Keratinocyte (primary cell): ENCODE measurements at regions not wholly inside any gene's neighbourhood (a gene's known extent, or its start where the extent isn't known, plus 50 kb on each side); places are given as distances from the start of the nearest gene placed in this dataset.

Experiments used
- DNase-seq: peaks from one replicate; pipeline ENCODE4 v3.0.0-alpha.2; 2011; ENCODE audit warnings: low read depth, missing footprints, low spot score
- FAIRE-seq: peaks from 2 replicates; lab custom pipeline; 2011; peaks lifted over from hg19 to GRCh38; lab: Jason Lieb, UNC
- H2AFZ ChIP-seq: 2 replicates; pipeline ENCODE4 v1.6.0; 2012; ENCODE audit warnings: low read length, control low read depth, inconsistent platforms; ENCODE audit not compliant: control insufficient read depth
- H3K27ac ChIP-seq: 2 replicates; pipeline ENCODE4 v1.5.1; 2011; ENCODE audit warnings: low read length; ENCODE audit not compliant: control insufficient read depth, insufficient read depth
- H3K27me3 ChIP-seq: 3 replicates; pipeline ENCODE4 v1.6.0; 2011; ENCODE audit warnings: low read length; ENCODE audit not compliant: control insufficient read depth, insufficient read depth; ENCODE audit errors: extremely low read depth
- H3K36me3 ChIP-seq, 2 experiments: 2 replicates in 1 of 2; 3 replicates in 1 of 2; pipeline ENCODE4 v1.5.1; 2011; ENCODE audit warnings: low read length in 2 of 2, mild to moderate bottlenecking in 1 of 2; ENCODE audit not compliant: control insufficient read depth in 2 of 2, insufficient read depth in 2 of 2; ENCODE audit errors: extremely low read depth in 1 of 2
- H3K4me1 ChIP-seq: 3 replicates; pipeline ENCODE4 v1.5.1; 2011; ENCODE audit warnings: low read length; ENCODE audit not compliant: control insufficient read depth, insufficient read depth; ENCODE audit errors: extremely low read depth
- H3K4me2 ChIP-seq: 3 replicates; pipeline ENCODE4 v1.6.0; 2011; ENCODE audit warnings: low read depth, low read length; ENCODE audit not compliant: control insufficient read depth, insufficient read depth; ENCODE audit errors: extremely low read depth
- H3K4me3 ChIP-seq, 3 experiments: fragments of 200-600 bp in 1 of 3; sonication (generic) in 1 of 3; 2 replicates in 2 of 3; 3 replicates in 1 of 3; pipeline ENCODE4 v1.5.1; 2011 to 2016; ENCODE audit warnings: low read length in 3 of 3, mild to moderate bottlenecking in 3 of 3, control low read depth in 2 of 3, inconsistent platforms in 1 of 3, low read depth in 1 of 3, mixed read lengths in 1 of 3, mixed run types in 1 of 3, moderate library complexity in 1 of 3; ENCODE audit not compliant: control insufficient read depth in 2 of 3, insufficient read depth in 2 of 3; ENCODE audit errors: extremely low read depth in 1 of 3
- H3K79me2 ChIP-seq: 2 replicates; pipeline ENCODE4 v1.6.0; 2012; ENCODE audit warnings: low read length; ENCODE audit not compliant: control insufficient read depth, insufficient read depth
- H3K9ac ChIP-seq: 3 replicates; pipeline ENCODE4 v1.6.0; 2011; ENCODE audit warnings: low read length; ENCODE audit not compliant: control insufficient read depth, insufficient read depth; ENCODE audit errors: extremely low read depth
- H3K9me1 ChIP-seq: 3 replicates; pipeline ENCODE4 v1.6.0; 2011; ENCODE audit warnings: low read length; ENCODE audit not compliant: control insufficient read depth, insufficient read depth; ENCODE audit errors: extremely low read depth
- H3K9me3 ChIP-seq: 2 replicates; pipeline ENCODE4 v1.5.1; 2012; ENCODE audit warnings: low read depth, low read length; ENCODE audit not compliant: control insufficient read depth
- H4K20me1 ChIP-seq: 3 replicates; pipeline ENCODE4 v1.6.0; 2011; ENCODE audit warnings: low read length; ENCODE audit not compliant: control insufficient read depth, insufficient read depth; ENCODE audit errors: extremely low read depth
- CTCF ChIP-seq, 3 experiments: IDR thresholded peaks in 1 of 3; conservative IDR thresholded peaks in 1 of 3; optimal IDR thresholded peaks in 1 of 3; 2 replicates in 2 of 3; 3 replicates in 1 of 3; pipeline versions ENCODE3 to v1.5.1; 2011; ENCODE audit warnings: low read length in 3 of 3, mild to moderate bottlenecking in 3 of 3, moderate library complexity in 2 of 3, control low read depth in 1 of 3, inconsistent platforms in 1 of 3; ENCODE audit not compliant: insufficient read depth in 2 of 3; ENCODE audit errors: extremely low read depth in 1 of 3
- EZH2 ChIP-seq: IDR thresholded peaks from one replicate; pipeline ENCODE4 v1.6.1; 2012; ENCODE audit warnings: inconsistent platforms, mild to moderate bottlenecking, low read length, moderate library complexity
- dilution Hi-C: fragments of 300-500 bp; cut with MboI; formaldehyde crosslinking; loops from one replicate; pipeline ENCODE4 v1.7.0; 2020; ENCODE audit warnings: low sequenced_read_pairs; ENCODE audit not compliant: extremely low pct_ligation_motif_present

GRCh38 chr10:128779416-128779815, 653.2 kb upstream of the MKI67 start:
- no peaks in the 10 kb centered on the region for H4K20me1 ChIP-seq
- no peak for FAIRE-seq

GRCh38 chr10:128780156-128780761, 654.0 kb upstream of the MKI67 start:
- H3K4me3 ChIP-seq, result no peak overlapping the region
- no peaks in the 10 kb centered on the region for H3K79me2 ChIP-seq
- DNase-seq, result no peak
- H3K4me1 ChIP-seq, result no peaks in the 10 kb centered on the region
- no peak overlapping the region for H3K4me2 ChIP-seq
- no peaks in the 10 kb centered on the region for H3K36me3 ChIP-seq
- no peaks in the 10 kb centered on the region for H4K20me1 ChIP-seq
- H2AFZ ChIP-seq, result no peak overlapping the region
- no peak for TF ChIP-seq CTCF (optimal IDR thresholded peaks at IDR 0.05 in 1 of 3, IDR thresholded peaks at IDR 0.05 in 1 of 3, conservative IDR thresholded peaks at IDR 0.05 in 1 of 3; ENCODE audit: extremely low read depth in 1 of 3, insufficient read depth in 2 of 3, low read length in 3 of 3)
- no peak for TF ChIP-seq EZH2
- H3K27me3 ChIP-seq, result no peaks in the 10 kb centered on the region
- no peak overlapping the region for H3K9ac ChIP-seq
- no peaks in the 10 kb centered on the region for H3K9me3 ChIP-seq
- no peak for FAIRE-seq
- no peak overlapping the region for H3K27ac ChIP-seq
- H3K9me1 ChIP-seq, result no peaks in the 10 kb centered on the region
- dilution Hi-C loops, result no loop called here

More at GRCh38 chr10:128779416-128779815, 653.2 kb upstream of the MKI67 start:
- Histone ChIP-seq H3K27ac (no peak overlapping the region), H3K79me2 (no peaks in the 10 kb centered on the region), H3K4me3 (no peak overlapping the region), H3K36me3 (no peaks in the 10 kb centered on the region), H2AFZ (no peak overlapping the region), H3K27me3 (no peaks in the 10 kb centered on the region), H3K9ac (no peak overlapping the region), H3K9me1 (no peaks in the 10 kb centered on the region), H3K4me2 (no peak overlapping the region), H3K9me3 (no peaks in the 10 kb centered on the region), H3K4me1 (no peaks in the 10 kb centered on the region)
- dilution Hi-C loops, result no loop called here
- TF ChIP-seq CTCF (optimal IDR thresholded peaks at IDR 0.05 in 1 of 3, IDR thresholded peaks at IDR 0.05 in 1 of 3, conservative IDR thresholded peaks at IDR 0.05 in 1 of 3; ENCODE audit: extremely low read depth in 1 of 3, insufficient read depth in 2 of 3, low read length in 3 of 3) (no peak), EZH2 (no peak)
- DNase-seq, result no peak
